Vagina (tissue), 2 donors: ENCODE measurements at regions not wholly inside any gene's neighbourhood (a gene's known extent, or its start where the extent isn't known, plus 50 kb on each side); places are given as distances from the start of the nearest gene placed in this dataset.

ENCODE experiments used
- CTCF ChIP-seq, 3 experiments: fragments of 450-650 bp in 2 of 3; fragments of 200-600 bp in 1 of 3; sonication (generic) in 1 of 3; IDR thresholded peaks; one replicate each; pipeline ENCODE4 v1.5.1; 2017 to 2019; ENCODE audit warnings: antibody characterized with exemption in 3 of 3, mild to moderate bottlenecking in 2 of 3, moderate library complexity in 2 of 3
- POLR2A ChIP-seq, 2 donors: fragments of 450-650 bp; IDR thresholded peaks; one replicate each; pipeline ENCODE4 v1.6.1; 2017; ENCODE audit warnings: antibody characterized with exemption in 2 of 2, mild to moderate bottlenecking in 2 of 2, moderate library complexity in 2 of 2
- POLR2AphosphoS5 ChIP-seq, 2 donors: sonication (generic); formaldehyde crosslinking; IDR thresholded peaks; one replicate each; pipeline ENCODE4 v1.9.0; 2017; ENCODE audit warnings: antibody characterized with exemption in 2 of 2, mild to moderate bottlenecking in 2 of 2, low read depth in 1 of 2; ENCODE audit not compliant: insufficient read depth in 1 of 2

GRCh38 chr15:87145696-87146095 is 1066.0 kb downstream of the AGBL1 start:
- TF ChIP-seq POLR2A (IDR thresholded peaks at IDR 0.05) (no peak), POLR2AphosphoS5 (IDR thresholded peaks at IDR 0.05; ENCODE audit: insufficient read depth in 1 of 2, low read depth in 1 of 2) (no peak), CTCF (IDR thresholded peaks at IDR 0.05) (no peak)
